ENCODE measurements at regions not wholly inside any gene's neighbourhood (a gene's known extent, or its start where the extent isn't known, plus 50 kb on each side); places are given as distances from the start of the nearest gene placed in this dataset.

- no peak for TF ChIP-seq POLR2AphosphoS5 (IDR thresholded peaks at IDR 0.05; ENCODE audit: low read depth, low read length)
- no peak for TF ChIP-seq TAF1 (IDR thresholded peaks at IDR 0.05; ENCODE audit: borderline replicate concordance, insufficient read depth, low read length)
- TF ChIP-seq SIN3A (IDR thresholded peaks at IDR 0.05; ENCODE audit: borderline replicate concordance, insufficient read depth, low read length), result no peak
- no peak for TF ChIP-seq REST (IDR thresholded peaks at IDR 0.05; ENCODE audit: insufficient read depth in 1 of 2, low read depth in 2 of 2, low read length in 2 of 2)
Observed at GRCh38 chr5:68592351-68592750, 376.8 kb downstream of the PIK3R1 start.

Data from PFSK-1 (cell line).